Ascending aorta (tissue), 2 donors: ENCODE measurements at regions not wholly inside any gene's neighbourhood (a gene's known extent, or its start where the extent isn't known, plus 50 kb on each side); places are given as distances from the start of the nearest gene placed in this dataset.

Source experiments
- DNase-seq, 2 donors: peaks; one replicate each; pipeline ENCODE4 v3.0.0-alpha.2; 2019; ENCODE audit warnings: low spot score in 2 of 2
- H3K27ac ChIP-seq, 2 donors: fragments of 200-600 bp; sonication (generic); one replicate each; pipeline ENCODE4 v1.5.1; 2016 to 2017; ENCODE audit warnings: mild to moderate bottlenecking in 1 of 2
- H3K27me3 ChIP-seq: fragments of 200-600 bp; sonication (generic); one replicate; pipeline ENCODE4 v1.5.1; 2017
- H3K36me3 ChIP-seq, 2 donors: fragments of 200-600 bp; sonication (generic); one replicate each; pipeline ENCODE4 v1.5.1; 2016
- H3K4me1 ChIP-seq, 2 donors: fragments of 200-600 bp; sonication (generic); one replicate each; pipeline ENCODE4 v1.5.1; 2016 to 2017; ENCODE audit warnings: mild to moderate bottlenecking in 1 of 2
- H3K4me3 ChIP-seq, 2 donors: fragments of 200-600 bp; sonication (generic); one replicate each; pipeline ENCODE4 v1.5.1; 2016 to 2017; ENCODE audit warnings: mild to moderate bottlenecking in 1 of 2
- H3K9me3 ChIP-seq, 2 donors: fragments of 200-600 bp; sonication (generic); one replicate each; pipeline ENCODE4 v1.5.1; 2016
- CTCF ChIP-seq, 3 experiments: fragments of 200-600 bp in 2 of 3; fragments of 450-650 bp in 1 of 3; sonication (generic) in 2 of 3; IDR thresholded peaks; one replicate each; pipeline ENCODE4 v1.5.1; 2016 to 2019; ENCODE audit warnings: antibody characterized with exemption in 3 of 3, mild to moderate bottlenecking in 1 of 3, moderate library complexity in 1 of 3
- intact Hi-C: fragments of 100-400 bp; cut with DNase I; formaldehyde crosslinking; loops from one replicate; pipeline ENCODE4 v1.15.1; 2023

- H3K4me3 ChIP-seq = no peak overlapping the region
- DNase-seq = no peak
- no peaks in the 10 kb centered on the region for H3K36me3 ChIP-seq
- H3K27ac ChIP-seq = no peak overlapping the region
- H3K9me3 ChIP-seq = no peaks in the 10 kb centered on the region
- no peaks in the 10 kb centered on the region for H3K4me1 ChIP-seq
- no peaks in the 10 kb centered on the region for H3K27me3 ChIP-seq
- no peak for TF ChIP-seq CTCF (IDR thresholded peaks at IDR 0.05)
- intact Hi-C loops = no loop called here
Measured at GRCh38 chr2:33788044-33788443, 188.9 kb upstream of the FAM98A start.

- H3K4me3 ChIP-seq = no peak overlapping the region
- intact Hi-C loops = no loop called here
- no peaks in the 10 kb centered on the region for H3K27me3 ChIP-seq
- no peak for DNase-seq
- no peaks in the 10 kb centered on the region for H3K36me3 ChIP-seq
- no peak for TF ChIP-seq CTCF (IDR thresholded peaks at IDR 0.05)
- H3K9me3 ChIP-seq = no peaks in the 10 kb centered on the region
- H3K27ac ChIP-seq = no peak overlapping the region
- H3K4me1 ChIP-seq = no peaks in the 10 kb centered on the region
Measured at GRCh38 chr2:33786881-33787280, 187.8 kb upstream of the FAM98A start.

GRCh38 chr2:33785201-33786106 lies 186.4 kb upstream of the FAM98A start:
- H3K4me1 ChIP-seq = no peaks in the 10 kb centered on the region
- TF ChIP-seq CTCF (IDR thresholded peaks at IDR 0.05) = no peak
- no peak overlapping the region for H3K4me3 ChIP-seq
- DNase-seq = no peak
- no peaks in the 10 kb centered on the region for H3K27me3 ChIP-seq
- no peaks in the 10 kb centered on the region for H3K9me3 ChIP-seq
- no peaks in the 10 kb centered on the region for H3K36me3 ChIP-seq
- intact Hi-C loops = no loop called here
- H3K27ac ChIP-seq = no peak overlapping the region

GRCh38 chr2:33784488-33784887 lies 185.4 kb upstream of the FAM98A start:
- no peaks in the 10 kb centered on the region for H3K9me3 ChIP-seq

GRCh38 chr2:33782395-33783230 lies 183.5 kb upstream of the FAM98A start:
- H3K27ac ChIP-seq = no peak overlapping the region
- intact Hi-C loops = no loop called here

More at GRCh38 chr2:33784488-33784887, 185.4 kb upstream of the FAM98A start:
- Histone ChIP-seq H3K36me3 (no peaks in the 10 kb centered on the region), H3K4me1 (no peaks in the 10 kb centered on the region), H3K4me3 (no peak overlapping the region), H3K27me3 (no peaks in the 10 kb centered on the region), H3K27ac (no peak overlapping the region)
- TF ChIP-seq CTCF (IDR thresholded peaks at IDR 0.05) = no peak
- intact Hi-C loops = no loop called here
- DNase-seq = no peak

More at GRCh38 chr2:33782395-33783230, 183.5 kb upstream of the FAM98A start:
- H3K9me3 ChIP-seq = no peaks in the 10 kb centered on the region
- no peaks in the 10 kb centered on the region for H3K27me3 ChIP-seq
- no peaks in the 10 kb centered on the region for H3K36me3 ChIP-seq
- no peak for DNase-seq
- no peaks in the 10 kb centered on the region for H3K4me1 ChIP-seq
- no peak for TF ChIP-seq CTCF (IDR thresholded peaks at IDR 0.05)
- no peak overlapping the region for H3K4me3 ChIP-seq
